Cardiac muscle cell (in vitro differentiated cells and primary cell): ENCODE measurements at regions not wholly inside any gene's neighbourhood (a gene's known extent, or its start where the extent isn't known, plus 50 kb on each side); places are given as distances from the start of the nearest gene placed in this dataset.

ENCODE experiments used
- DNase-seq, 2 donors: peaks; one replicate each; pipeline versions ENCODE4 v3.0.0 to v3.0.0-alpha.2; 2010 to 2017; ENCODE audit warnings: low read depth in 1 of 2, low spot score in 1 of 2
- H3K27ac ChIP-seq: fragments of 200-600 bp; sonication (generic); 2 replicates; pipeline ENCODE4 v1.5.1; 2016
- H3K27me3 ChIP-seq: fragments of 200-600 bp; sonication (generic); 2 replicates; pipeline ENCODE4 v1.6.0; 2016; ENCODE audit warnings: control low read depth
- H3K36me3 ChIP-seq: fragments of 200-600 bp; sonication (generic); 2 replicates; pipeline ENCODE4 v1.5.1; 2016; ENCODE audit warnings: control low read depth
- H3K4me1 ChIP-seq: fragments of 200-600 bp; sonication (generic); 2 replicates; pipeline ENCODE4 v1.8.1; 2017; ENCODE audit warnings: low read depth, mild to moderate bottlenecking, mixed run types
- H3K4me3 ChIP-seq: fragments of 200-600 bp; sonication (generic); 2 replicates; pipeline ENCODE4 v1.5.1; 2016; ENCODE audit warnings: mild to moderate bottlenecking
- H3K9me3 ChIP-seq: fragments of 200-600 bp; sonication (generic); 2 replicates; pipeline ENCODE4 v1.5.1; 2017; ENCODE audit warnings: low read depth, mild to moderate bottlenecking, control low read depth
- CTCF ChIP-seq: IDR thresholded peaks from 2 replicates; pipeline ENCODE4 v1.5.1; 2012; ENCODE audit warnings: low read depth, mild to moderate bottlenecking, low read length

- DNase-seq, result no peak
- TF ChIP-seq CTCF, result no peak
These were observed 649.6 kb downstream of the SPRY1 start for GRCh38 chr4:124046190-124046589.

GRCh38 chr4:124053872-124054538 is 657.4 kb downstream of the SPRY1 start:
- no peaks in the 10 kb centered on the region for H3K27me3 ChIP-seq
- no peak overlapping the region for H3K4me3 ChIP-seq
- H3K4me1 ChIP-seq, result peaks cover 12% of the 10 kb centered on the region

More at GRCh38 chr4:124046190-124046589, 649.6 kb downstream of the SPRY1 start:
- no peaks in the 10 kb centered on the region for H3K27me3 ChIP-seq
- no peaks in the 10 kb centered on the region for H3K4me1 ChIP-seq
- no peak overlapping the region for H3K27ac ChIP-seq
- H3K9me3 ChIP-seq, result no peaks in the 10 kb centered on the region
- no peaks in the 10 kb centered on the region for H3K36me3 ChIP-seq
- no peak overlapping the region for H3K4me3 ChIP-seq

GRCh38 chr4:124055336-124055735 is 657.2 kb downstream of the ANKRD50 start:
- no peak for TF ChIP-seq CTCF
- Histone ChIP-seq H3K27ac (no peak overlapping the region), H3K9me3 (no peaks in the 10 kb centered on the region), H3K27me3 (no peaks in the 10 kb centered on the region), H3K36me3 (no peaks in the 10 kb centered on the region), H3K4me3 (no peak overlapping the region), H3K4me1 (peaks cover 17% of the 10 kb centered on the region)
- DNase-seq, result no peak

More at GRCh38 chr4:124053872-124054538, 657.4 kb downstream of the SPRY1 start:
- Histone ChIP-seq H3K36me3 (no peaks in the 10 kb centered on the region), H3K9me3 (no peaks in the 10 kb centered on the region), H3K27ac (no peak overlapping the region)
- peak in 1 of 2 donors; percentile 33 for DNase-seq
- no peak for TF ChIP-seq CTCF

GRCh38 chr4:124055896-124056295 is 656.6 kb downstream of the ANKRD50 start:
- H3K36me3 ChIP-seq, result no peaks in the 10 kb centered on the region
- H3K27ac ChIP-seq, result no peak overlapping the region
- no peaks in the 10 kb centered on the region for H3K9me3 ChIP-seq
- no peaks in the 10 kb centered on the region for H3K27me3 ChIP-seq
- peaks cover 23% of the 10 kb centered on the region for H3K4me1 ChIP-seq
- no peak for DNase-seq
- no peak for TF ChIP-seq CTCF
- no peak overlapping the region for H3K4me3 ChIP-seq

GRCh38 chr4:124060261-124060918 is 652.1 kb downstream of the ANKRD50 start:
- TF ChIP-seq CTCF, result no peak
- Histone ChIP-seq H3K9me3 (no peaks in the 10 kb centered on the region), H3K27me3 (no peaks in the 10 kb centered on the region), H3K4me3 (no peak overlapping the region), H3K27ac (peak overlapping the region; percentile 22), H3K4me1 (peaks cover 28% of the 10 kb centered on the region), H3K36me3 (no peaks in the 10 kb centered on the region)
- peak; percentile 34 to 97 for DNase-seq
